ENCODE measurements at regions not wholly inside any gene's neighbourhood (a gene's known extent, or its start where the extent isn't known, plus 50 kb on each side); places are given as distances from the start of the nearest gene placed in this dataset.

GRCh38 chr6:19736066-19736465 is 101.1 kb upstream of the ID4 start:
- no peak for DNase-seq (ENCODE audit: low read depth, low spot score)
- Histone ChIP-seq H2AFZ (ENCODE audit: low read depth, low read length) (no peak overlapping the region), H3K4me2 (ENCODE audit: insufficient read depth, low read length) (no peak overlapping the region), H3K27ac (ENCODE audit: insufficient read depth, low read depth, low read length) (no peak overlapping the region), H3K36me3 (ENCODE audit: control insufficient read depth in 2 of 2, extremely low read depth in 1 of 2, insufficient read depth in 2 of 2, low read length in 2 of 2) (no peaks in the 10 kb centered on the region), H4K20me1 (replicated peaks; ENCODE audit: control insufficient read depth, extremely low read depth, insufficient read depth, low read length) (no peaks in the 10 kb centered on the region), H3K9me3 (replicated peaks; ENCODE audit: control insufficient read depth, insufficient read depth, low read length) (peaks cover 2% of the 10 kb centered on the region), H3K4me3 (replicated peaks in 1 of 3; ENCODE audit: insufficient read depth in 1 of 3, low read depth in 1 of 3, low read length in 3 of 3) (no peak overlapping the region), H3K4me1 (ENCODE audit: control insufficient read depth, extremely low read depth, insufficient read depth, low read length) (no peaks in the 10 kb centered on the region), H3K79me2 (ENCODE audit: control insufficient read depth, insufficient read depth, low read length) (no peaks in the 10 kb centered on the region), H3K27me3 (ENCODE audit: control insufficient read depth in 2 of 2, insufficient read depth in 2 of 2, low read length in 2 of 2) (no peaks in the 10 kb centered on the region), H3K9me1 (replicated peaks; ENCODE audit: control insufficient read depth, extremely low read depth, insufficient read depth, low read length) (no peaks in the 10 kb centered on the region), H3K9ac (replicated peaks; ENCODE audit: extremely low read depth, insufficient read depth, low read length) (no peak overlapping the region)
- intact Hi-C loops (cut with micrococcal nuclease) (no loop called here), dilution Hi-C loops (cut with MboI; ENCODE audit: extremely low pct_ligation_motif_present, low sequenced_read_pairs) (no loop called here)
- TF ChIP-seq GATA2 (IDR thresholded peaks at IDR 0.05; ENCODE audit: insufficient read depth, insufficient read length, low read depth, low read length): no peak
- TF ChIP-seq FOS (IDR thresholded peaks at IDR 0.05; ENCODE audit: borderline replicate concordance, insufficient read depth, low read length): no peak
- no peak for TF ChIP-seq EZH2 (IDR thresholded peaks at IDR 0.05; ENCODE audit: borderline replicate concordance, low read depth, low read length, severe bottlenecking)
- TF ChIP-seq POLR2A (IDR thresholded peaks at IDR 0.05; ENCODE audit: low read depth, low read length): no peak
- TF ChIP-seq POLR2AphosphoS5 (IDR thresholded peaks at IDR 0.05; ENCODE audit: insufficient read depth, low read depth, low read length): no peak
- no peak for TF ChIP-seq CTCF (IDR thresholded peaks at IDR 0.05; ENCODE audit: extremely low read depth in 1 of 2, insufficient read depth in 1 of 2, low read depth in 1 of 2, low read length in 2 of 2)
- no peak for TF ChIP-seq MYC (IDR thresholded peaks at IDR 0.05; ENCODE audit: low read depth, low read length)
- TF ChIP-seq MAX (IDR thresholded peaks at IDR 0.05; ENCODE audit: insufficient read depth, insufficient read length): no peak
- no peak for TF ChIP-seq JUN (IDR thresholded peaks at IDR 0.05; ENCODE audit: borderline replicate concordance, insufficient read depth, insufficient read length, low read depth)
- POLR2A ChIA-PET: no interaction called here
- BruUV-seq (replicated peaks): no TSS peak
- CTCF ChIA-PET: no interaction called here
- no peak for FAIRE-seq

Data from endothelial cell of umbilical vein (primary cell).